GM18868 (cell line): ENCODE measurements at regions not wholly inside any gene's neighbourhood (a gene's known extent, or its start where the extent isn't known, plus 50 kb on each side); places are given as distances from the start of the nearest gene placed in this dataset.
A peak's percentile ranks its signal among the peaks of the same experiment; 100 is the strongest.
"Not testable (repeated sequence)": the region's sequence is repeated elsewhere in the genome, so short reads cannot be mapped to it uniquely, and the experiment has no call there.

Experiments used
- ATAC-seq: cut with Tn5 transposase; IDR thresholded peaks from one replicate; pipeline ENCODE4 v1.9.1; 2021; ENCODE audit warnings: mild to moderate bottlenecking, moderate library complexity; ENCODE audit not compliant: unreplicated experiment

DNA sequence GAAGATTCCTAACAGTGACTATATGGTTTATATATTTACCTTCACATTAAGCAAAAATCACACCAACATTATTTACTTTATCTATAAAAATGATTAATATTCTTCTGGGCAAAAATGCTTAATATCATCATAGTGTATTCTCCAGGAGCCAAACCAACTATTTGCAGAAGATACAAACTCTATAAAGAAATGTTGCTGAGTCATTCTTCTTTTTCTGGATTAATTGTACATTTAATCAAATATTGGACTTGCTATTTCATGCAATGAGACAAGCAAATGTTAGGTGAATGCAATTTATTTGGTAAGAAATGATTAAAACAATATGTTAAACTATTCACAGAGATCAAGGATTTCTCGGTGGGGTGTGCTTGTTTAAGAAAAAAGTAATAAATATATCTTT is 1075.8 kb downstream of the PCDH9 start:
- ATAC-seq, result no peak

- ATAC-seq, result no peak
Measured at GRCh38 chr13:66152596-66152995, 1077.5 kb downstream of the PCDH9 start.

DNA sequence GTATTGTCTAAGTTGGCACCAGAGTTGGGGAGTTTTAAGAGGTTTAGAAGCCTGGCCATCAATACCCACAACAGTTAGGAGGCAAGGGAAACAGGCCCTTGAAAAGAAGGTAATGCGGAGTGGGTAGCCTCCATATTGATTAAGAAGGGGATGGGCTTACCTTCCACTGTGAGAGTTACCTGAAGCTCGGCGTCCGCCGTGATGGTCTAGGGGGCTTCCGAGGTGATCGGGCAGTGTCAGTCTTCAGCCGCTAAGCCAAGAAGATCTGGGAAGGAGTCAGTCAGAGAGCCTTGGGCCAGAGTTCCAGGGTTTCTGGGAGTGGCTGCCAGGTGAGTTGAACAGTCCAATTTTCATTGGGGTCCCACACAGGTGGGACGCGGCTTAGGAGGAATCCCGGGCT is 1085.8 kb downstream of the PCDH9 start:
- ATAC-seq, result not testable (repeated sequence)

GRCh38 chr13:66139701-66140100 is 1090.4 kb downstream of the PCDH9 start:
- peak; percentile 30 for ATAC-seq

GRCh38 chr13:66139250-66139649 is 1090.9 kb downstream of the PCDH9 start:
- ATAC-seq, result no peak

- ATAC-seq, result peak; percentile 90
Measured at GRCh38 chr13:66138172-66138811, 1091.8 kb downstream of the PCDH9 start.

- ATAC-seq, result no peak
Measured at GRCh38 chr13:66137384-66137783, 1092.8 kb downstream of the PCDH9 start.

DNA sequence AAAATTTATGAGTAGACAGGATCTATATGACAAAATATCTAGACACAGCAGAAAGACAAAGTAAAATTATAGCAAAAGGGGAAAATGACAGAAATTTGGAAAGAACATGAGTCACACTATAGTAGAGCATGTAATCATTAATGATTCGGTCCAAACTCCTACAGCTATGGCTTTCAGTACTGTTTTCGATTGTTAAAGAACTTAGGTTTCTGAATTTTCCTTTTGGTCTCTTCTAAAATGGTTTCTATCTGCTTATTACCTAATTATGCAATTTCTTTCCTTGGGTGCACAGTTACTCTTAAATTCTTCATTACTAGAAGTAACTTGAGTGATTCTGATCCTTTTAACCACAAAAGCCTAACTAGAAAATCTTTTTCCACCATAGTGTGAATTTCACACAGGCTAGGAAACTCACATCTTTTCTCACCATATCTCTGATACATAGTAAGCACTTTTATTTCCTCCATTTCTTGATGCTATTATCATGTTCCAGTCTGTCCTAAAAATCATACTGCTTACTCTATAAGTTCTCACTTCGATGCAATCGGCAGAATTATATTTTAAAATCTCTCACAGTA is 1101.4 kb downstream of the PCDH9 start:
- ATAC-seq, result no peak

GRCh38 chr13:66128201-66128600 is 1101.9 kb downstream of the PCDH9 start:
- no peak for ATAC-seq

DNA sequence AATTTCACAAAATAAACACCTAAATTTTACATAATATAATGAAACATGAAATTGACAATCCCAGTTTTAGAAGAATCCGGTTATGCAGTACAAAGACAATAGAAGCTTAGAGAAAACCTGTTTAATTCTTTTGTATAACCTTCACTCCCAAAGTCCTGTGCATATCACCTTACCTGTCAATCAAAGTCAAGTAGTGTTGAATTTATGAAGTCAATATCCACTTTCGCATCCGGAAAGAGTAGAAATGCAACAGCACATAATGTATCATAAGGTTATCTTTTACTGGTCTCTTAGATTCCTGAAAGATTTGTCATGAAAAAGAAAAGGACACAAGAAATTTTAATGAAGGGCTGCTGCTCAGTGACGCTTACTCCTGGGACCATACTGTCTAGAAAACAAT is 1112.6 kb downstream of the PCDH9 start:
- no peak for ATAC-seq

DNA sequence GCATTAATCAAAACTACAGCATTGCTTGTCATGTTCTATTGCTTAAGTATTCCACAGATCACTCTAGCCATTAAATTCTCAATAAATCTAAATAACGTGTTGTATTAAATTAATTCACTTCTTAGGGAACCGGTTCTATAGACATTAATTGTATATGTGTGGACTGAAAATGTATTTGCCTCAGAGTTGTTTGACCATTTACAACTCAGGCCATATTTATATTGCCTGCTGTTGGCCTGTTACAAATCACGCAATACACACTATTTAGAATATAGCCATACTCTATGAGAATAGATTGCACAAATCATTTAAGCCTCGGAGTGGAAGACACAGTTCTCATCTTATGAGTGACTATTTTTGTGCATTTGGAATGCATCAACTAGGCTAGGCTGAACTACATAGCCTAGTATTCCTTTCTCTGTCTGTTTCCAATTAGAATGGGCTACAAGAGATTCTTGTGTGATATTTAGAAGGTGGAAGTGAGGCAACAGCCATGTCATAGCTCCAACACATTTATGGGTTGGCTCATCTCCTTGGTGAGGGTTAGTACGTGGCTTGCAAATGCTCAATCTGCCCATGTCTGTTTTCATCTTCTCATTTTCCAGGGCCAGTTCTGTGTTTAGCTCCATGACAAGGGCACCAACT is 1116.1 kb downstream of the PCDH9 start:
- ATAC-seq, result no peak

- no peak for ATAC-seq
Measured at GRCh38 chr13:66111628-66112027, 1118.5 kb downstream of the PCDH9 start.

- ATAC-seq, result no peak
Measured at GRCh38 chr13:66106246-66106645, 1123.9 kb downstream of the PCDH9 start.

DNA sequence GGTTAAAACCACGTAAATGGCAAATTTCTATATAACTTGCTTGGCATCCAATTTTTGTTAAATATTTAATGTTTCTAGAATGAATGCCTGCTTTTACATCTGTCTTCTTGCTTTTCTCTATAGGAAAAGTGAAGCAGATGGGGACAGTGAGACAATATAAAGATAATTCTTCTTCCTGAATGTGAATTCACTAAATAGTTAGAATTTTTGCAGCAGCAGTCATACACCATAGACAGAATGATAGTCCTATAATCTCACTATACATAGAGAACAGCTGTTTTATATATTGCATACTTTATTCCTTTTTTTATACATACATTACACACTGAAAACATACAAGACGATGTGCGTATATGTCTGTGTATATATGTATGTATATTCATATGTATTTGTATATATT is 1127.3 kb downstream of the PCDH9 start:
- ATAC-seq, result no peak

- ATAC-seq, result no peak
Measured at GRCh38 chr13:66099825-66100224, 1130.3 kb downstream of the PCDH9 start.

DNA sequence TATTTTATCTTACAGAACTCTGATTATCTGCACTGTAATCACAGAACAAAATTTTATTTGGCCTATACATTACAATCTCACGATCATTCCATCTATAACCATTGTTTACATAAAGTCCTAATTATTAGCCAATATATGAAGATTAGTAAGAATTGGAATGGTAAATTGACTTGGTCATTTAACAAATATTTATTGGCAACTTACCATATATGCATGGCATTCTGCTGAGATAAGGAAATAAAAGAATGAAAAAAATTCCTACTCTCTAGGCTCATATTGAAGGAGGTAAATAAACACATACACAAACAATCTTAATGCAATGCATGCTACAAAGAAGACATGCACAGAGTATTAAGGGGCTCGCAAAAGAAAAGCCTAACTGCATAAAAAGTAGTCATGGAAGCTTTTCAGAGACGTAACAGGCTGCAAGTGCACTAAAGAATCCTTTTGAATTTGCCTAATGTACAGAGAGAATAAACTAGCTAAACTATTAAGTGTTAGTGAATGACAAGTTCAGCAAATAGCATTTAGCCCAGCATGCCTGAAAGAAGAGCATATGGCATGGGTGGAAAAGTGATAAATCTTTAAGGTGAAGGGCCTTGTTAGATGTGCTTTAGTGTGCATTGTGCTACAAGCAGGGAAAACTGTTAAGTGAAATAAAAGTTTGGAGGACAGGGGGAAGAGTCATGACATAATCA is 1131.1 kb downstream of the PCDH9 start:
- no peak for ATAC-seq

DNA sequence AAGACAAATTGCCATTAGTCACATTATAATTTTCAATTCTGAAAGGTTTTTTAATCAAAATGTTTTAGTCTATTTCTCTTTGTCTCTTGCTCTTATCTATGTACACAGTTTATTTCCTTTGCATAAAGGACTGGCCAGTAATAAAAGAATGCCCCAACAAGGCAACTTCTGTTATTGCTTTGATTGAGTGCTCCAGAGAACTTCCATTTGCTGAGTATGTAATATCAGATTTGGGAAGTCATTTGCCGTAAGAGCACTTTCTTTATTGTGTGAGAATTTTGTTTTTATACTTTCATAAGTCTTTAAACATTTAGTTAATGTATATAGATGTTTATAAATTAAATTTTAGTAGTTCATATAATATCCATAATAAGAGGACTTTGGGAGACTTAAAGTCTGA is 1140.4 kb downstream of the PCDH9 start:
- ATAC-seq, result no peak

DNA sequence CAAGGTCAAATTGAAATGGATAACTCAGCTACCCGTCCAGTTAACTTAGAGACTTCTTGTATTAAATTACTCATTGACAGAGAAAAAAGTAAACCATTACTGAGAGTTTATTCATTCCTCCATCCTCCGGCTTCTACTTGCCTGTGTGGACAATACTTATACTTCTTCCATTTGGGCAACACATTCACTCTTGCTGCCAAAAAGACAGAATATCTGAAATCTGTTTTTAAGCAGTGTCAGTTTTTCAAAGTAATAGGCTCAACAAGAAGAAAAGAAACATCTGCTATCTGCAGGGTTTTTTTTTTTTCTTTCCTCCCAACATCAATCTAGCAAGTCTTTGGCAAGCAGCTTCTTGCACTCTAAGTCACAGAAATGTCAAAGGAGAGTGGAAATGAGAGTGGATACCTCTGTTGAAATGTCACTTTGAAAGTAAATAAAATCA is 1142.8 kb downstream of the PCDH9 start:
- ATAC-seq, result no peak

DNA sequence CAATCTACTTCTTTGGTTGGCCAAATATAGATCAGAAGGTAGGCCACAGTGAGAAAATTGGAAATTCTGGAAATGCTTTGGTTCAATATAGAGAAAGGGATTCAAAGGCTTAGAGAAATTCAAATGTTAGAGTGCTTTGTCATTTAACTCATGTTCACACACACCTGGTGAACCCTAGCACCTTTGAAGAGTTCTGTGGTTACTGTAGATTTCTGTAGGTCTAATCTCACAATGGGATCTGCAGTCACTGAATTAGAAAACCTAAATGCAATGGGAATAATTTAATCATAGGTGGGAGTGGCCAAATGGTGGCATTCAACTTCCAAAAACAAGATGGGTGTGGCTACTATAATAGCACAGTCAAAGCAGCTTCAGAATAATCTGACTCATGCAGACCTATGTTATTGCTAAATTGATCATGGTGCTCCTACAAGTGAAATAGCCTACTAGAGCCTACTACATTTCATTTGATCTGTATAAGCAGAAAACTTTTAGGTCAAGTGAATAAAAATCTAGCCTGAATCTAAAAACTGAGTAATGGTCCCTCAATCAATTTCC is 1152.9 kb downstream of the PCDH9 start:
- no peak for ATAC-seq

DNA sequence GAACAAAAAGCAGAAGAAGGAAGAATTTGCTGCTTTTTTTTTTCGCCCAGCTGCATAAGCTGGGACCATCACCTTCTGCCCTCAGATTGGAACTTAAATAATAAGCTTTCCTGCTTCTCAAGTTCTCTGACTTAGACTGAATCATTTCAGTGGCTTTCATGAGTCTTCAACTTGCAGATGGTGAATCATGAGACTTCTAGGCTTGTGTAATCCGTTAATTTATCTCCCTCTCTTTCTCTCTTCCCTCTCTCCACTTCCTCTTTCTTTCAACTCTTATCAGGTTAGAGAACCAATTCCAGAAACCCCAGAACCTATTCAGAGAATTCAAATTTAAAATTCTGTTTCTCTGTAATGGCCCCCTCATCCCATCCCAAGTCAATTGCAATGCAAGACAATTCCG is 1153.7 kb downstream of the PCDH9 start:
- no peak for ATAC-seq

GRCh38 chr13:66074018-66074615 is 1156.0 kb downstream of the PCDH9 start:
- ATAC-seq, result no peak
